Cardiac muscle cell (in vitro differentiated cells and primary cell): ENCODE measurements at regions not wholly inside any gene's neighbourhood (a gene's known extent, or its start where the extent isn't known, plus 50 kb on each side); places are given as distances from the start of the nearest gene placed in this dataset.
"Not testable (repeated sequence)": the region's sequence is repeated elsewhere in the genome, so short reads cannot be mapped to it uniquely, and the experiment has no call there.

ENCODE experiments used
- DNase-seq, 2 donors: peaks; one replicate each; pipeline versions ENCODE4 v3.0.0 to v3.0.0-alpha.2; 2010 to 2017; ENCODE audit warnings: low read depth in 1 of 2, low spot score in 1 of 2
- H3K27ac ChIP-seq: fragments of 200-600 bp; sonication (generic); 2 replicates; pipeline ENCODE4 v1.5.1; 2016
- H3K27me3 ChIP-seq: fragments of 200-600 bp; sonication (generic); 2 replicates; pipeline ENCODE4 v1.6.0; 2016; ENCODE audit warnings: control low read depth
- H3K36me3 ChIP-seq: fragments of 200-600 bp; sonication (generic); 2 replicates; pipeline ENCODE4 v1.5.1; 2016; ENCODE audit warnings: control low read depth
- H3K4me1 ChIP-seq: fragments of 200-600 bp; sonication (generic); 2 replicates; pipeline ENCODE4 v1.8.1; 2017; ENCODE audit warnings: low read depth, mild to moderate bottlenecking, mixed run types
- H3K4me3 ChIP-seq: fragments of 200-600 bp; sonication (generic); 2 replicates; pipeline ENCODE4 v1.5.1; 2016; ENCODE audit warnings: mild to moderate bottlenecking
- H3K9me3 ChIP-seq: fragments of 200-600 bp; sonication (generic); 2 replicates; pipeline ENCODE4 v1.5.1; 2017; ENCODE audit warnings: low read depth, mild to moderate bottlenecking, control low read depth
- TF ChIP-seq, protein P1 (sequence below): IDR thresholded peaks from 2 replicates; pipeline ENCODE4 v1.5.1; 2012; ENCODE audit warnings: low read depth, mild to moderate bottlenecking, low read length

GRCh38 chr14:38004610-38004879 is 203.2 kb upstream of the SSTR1 start:
- DNase-seq: no peak
- H3K27me3 ChIP-seq: no peaks in the 10 kb centered on the region
- TF ChIP-seq, protein P1, sequence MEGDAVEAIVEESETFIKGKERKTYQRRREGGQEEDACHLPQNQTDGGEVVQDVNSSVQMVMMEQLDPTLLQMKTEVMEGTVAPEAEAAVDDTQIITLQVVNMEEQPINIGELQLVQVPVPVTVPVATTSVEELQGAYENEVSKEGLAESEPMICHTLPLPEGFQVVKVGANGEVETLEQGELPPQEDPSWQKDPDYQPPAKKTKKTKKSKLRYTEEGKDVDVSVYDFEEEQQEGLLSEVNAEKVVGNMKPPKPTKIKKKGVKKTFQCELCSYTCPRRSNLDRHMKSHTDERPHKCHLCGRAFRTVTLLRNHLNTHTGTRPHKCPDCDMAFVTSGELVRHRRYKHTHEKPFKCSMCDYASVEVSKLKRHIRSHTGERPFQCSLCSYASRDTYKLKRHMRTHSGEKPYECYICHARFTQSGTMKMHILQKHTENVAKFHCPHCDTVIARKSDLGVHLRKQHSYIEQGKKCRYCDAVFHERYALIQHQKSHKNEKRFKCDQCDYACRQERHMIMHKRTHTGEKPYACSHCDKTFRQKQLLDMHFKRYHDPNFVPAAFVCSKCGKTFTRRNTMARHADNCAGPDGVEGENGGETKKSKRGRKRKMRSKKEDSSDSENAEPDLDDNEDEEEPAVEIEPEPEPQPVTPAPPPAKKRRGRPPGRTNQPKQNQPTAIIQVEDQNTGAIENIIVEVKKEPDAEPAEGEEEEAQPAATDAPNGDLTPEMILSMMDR: no peak
- H3K36me3 ChIP-seq: no peaks in the 10 kb centered on the region
- no peak overlapping the region for H3K27ac ChIP-seq
- no peaks in the 10 kb centered on the region for H3K9me3 ChIP-seq
- no peak overlapping the region for H3K4me3 ChIP-seq
- H3K4me1 ChIP-seq: no peaks in the 10 kb centered on the region

DNA sequence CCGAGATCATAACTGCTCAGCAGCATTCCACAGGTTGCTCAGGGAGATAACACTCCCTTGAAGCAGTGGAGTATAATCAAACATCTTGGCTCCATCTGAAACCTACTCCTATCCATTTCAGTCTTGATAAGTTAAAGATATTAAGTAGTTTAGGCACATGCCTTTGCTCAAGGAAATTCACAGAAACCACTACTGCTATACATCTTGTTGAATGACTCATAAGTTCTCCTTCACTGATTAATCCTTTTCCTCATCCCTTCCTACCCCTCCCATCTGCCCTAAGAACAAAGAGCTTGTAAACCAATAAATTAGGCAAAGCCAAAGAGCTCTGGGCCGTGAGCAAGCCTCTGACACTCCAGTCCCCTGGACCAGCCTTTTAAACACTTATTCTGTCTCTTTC is 196.5 kb upstream of the SSTR1 start:
- not testable (repeated sequence) for H3K9me3 ChIP-seq, H3K4me1 ChIP-seq, H3K4me3 ChIP-seq, H3K36me3 ChIP-seq, H3K27me3 ChIP-seq, DNase-seq, H3K27ac ChIP-seq

- Histone ChIP-seq H3K4me3 (no peak overlapping the region), H3K36me3 (no peaks in the 10 kb centered on the region), H3K4me1 (no peaks in the 10 kb centered on the region), H3K27me3 (no peaks in the 10 kb centered on the region), H3K9me3 (no peaks in the 10 kb centered on the region), H3K27ac (no peak overlapping the region)
- TF ChIP-seq, protein P1: no peak
- no peak for DNase-seq
These were observed 195.6 kb upstream of the SSTR1 start for GRCh38 chr14:38012056-38012455.

GRCh38 chr14:38016497-38016896 is 191.2 kb upstream of the SSTR1 start:
- peak in 1 of 2 donors; percentile 1 for DNase-seq
- no peaks in the 10 kb centered on the region for H3K9me3 ChIP-seq
- no peak overlapping the region for H3K4me3 ChIP-seq
- no peaks in the 10 kb centered on the region for H3K4me1 ChIP-seq
- no peaks in the 10 kb centered on the region for H3K36me3 ChIP-seq
- no peaks in the 10 kb centered on the region for H3K27me3 ChIP-seq
- TF ChIP-seq, protein P1: peak; percentile 9
- H3K27ac ChIP-seq: no peak overlapping the region

GRCh38 chr14:38021861-38022260 is 185.8 kb upstream of the SSTR1 start:
- no peak for DNase-seq
- no peaks in the 10 kb centered on the region for H3K27me3 ChIP-seq

DNA sequence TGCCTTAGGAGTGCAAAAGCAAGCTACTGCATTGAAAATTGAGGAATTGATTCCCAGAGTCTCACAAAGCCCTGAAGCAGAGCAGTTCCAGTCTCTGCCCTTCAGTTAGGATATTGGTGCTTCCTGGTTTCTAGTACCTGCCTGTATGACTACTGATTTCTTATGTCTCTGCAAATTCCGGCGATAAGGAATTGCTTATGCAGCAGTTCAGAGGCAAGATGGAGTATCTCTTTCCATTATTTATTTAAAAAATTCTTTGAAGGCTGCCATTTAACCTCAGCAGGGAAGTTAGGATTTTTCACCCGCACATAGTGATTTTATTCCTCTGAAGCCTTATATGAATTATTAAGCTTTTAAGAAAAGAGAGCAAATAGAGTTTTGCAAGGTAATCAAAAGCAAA is 184.9 kb upstream of the SSTR1 start:
- Histone ChIP-seq H3K36me3 (no peaks in the 10 kb centered on the region), H3K4me1 (no peaks in the 10 kb centered on the region), H3K27me3 (no peaks in the 10 kb centered on the region), H3K4me3 (no peak overlapping the region), H3K27ac (no peak overlapping the region), H3K9me3 (no peaks in the 10 kb centered on the region)
- no peak for DNase-seq
- TF ChIP-seq, protein P1: no peak

More at GRCh38 chr14:38021861-38022260, 185.8 kb upstream of the SSTR1 start:
- no peaks in the 10 kb centered on the region for H3K9me3 ChIP-seq
- no peak overlapping the region for H3K27ac ChIP-seq
- H3K4me1 ChIP-seq: no peaks in the 10 kb centered on the region
- no peak overlapping the region for H3K4me3 ChIP-seq
- TF ChIP-seq, protein P1: no peak
- H3K36me3 ChIP-seq: no peaks in the 10 kb centered on the region
